NCI-H82 treated with DMSO at 0.1 percent for 48 hours (cell line): ENCODE measurements at regions not wholly inside any gene's neighbourhood (a gene's known extent, or its start where the extent isn't known, plus 50 kb on each side); places are given as distances from the start of the nearest gene placed in this dataset.
"Not testable (repeated sequence)": the region's sequence is repeated elsewhere in the genome, so short reads cannot be mapped to it uniquely, and the experiment has no call there.

Source experiments
- DNase-seq: peaks from one replicate; lab custom pipeline; 2025; ENCODE audit not compliant: unreplicated experiment; lab: John Stamatoyannopoulos, UW

DNA sequence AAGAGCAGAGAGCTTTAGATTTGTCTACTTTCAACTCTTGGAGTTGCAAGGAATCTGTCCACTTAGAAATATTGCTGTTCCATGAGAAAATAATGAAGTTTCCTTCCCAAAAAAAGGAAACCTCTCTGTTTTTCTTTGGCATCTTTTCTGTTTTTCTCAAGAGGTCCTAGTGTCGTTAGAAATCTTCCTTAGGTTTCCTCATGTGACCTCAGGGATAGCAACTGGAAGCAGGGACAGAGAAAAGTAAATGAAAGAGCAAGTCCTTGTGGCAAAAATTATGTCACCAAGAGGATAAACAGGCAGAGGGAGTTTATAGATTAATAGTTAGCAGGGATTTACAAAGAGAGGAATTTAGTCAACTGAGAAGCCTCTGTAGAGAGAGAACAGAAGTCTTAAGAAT lies 478.4 kb upstream of the ADGRL3 start:
- no peak for DNase-seq

DNA sequence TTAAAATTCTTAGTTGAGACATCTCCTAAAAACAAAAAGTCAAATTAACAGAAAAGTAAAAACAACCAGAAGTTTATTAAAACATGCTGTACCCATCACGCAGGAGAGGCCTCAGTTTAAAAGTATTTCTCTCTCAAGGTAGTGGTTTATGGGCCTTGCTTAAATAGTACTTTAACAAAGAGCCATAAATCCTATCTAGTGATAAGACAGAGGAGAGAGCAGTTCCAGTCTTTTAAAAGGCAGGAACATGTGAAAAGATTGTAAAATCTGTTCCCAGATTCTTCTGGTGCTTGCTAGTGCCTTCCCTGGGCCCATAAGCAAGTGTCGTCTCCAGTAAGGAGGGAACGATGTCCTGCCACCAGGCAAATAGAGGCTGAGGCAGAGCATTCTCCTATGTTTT lies 476.3 kb upstream of the ADGRL3 start:
- no peak for DNase-seq

DNA sequence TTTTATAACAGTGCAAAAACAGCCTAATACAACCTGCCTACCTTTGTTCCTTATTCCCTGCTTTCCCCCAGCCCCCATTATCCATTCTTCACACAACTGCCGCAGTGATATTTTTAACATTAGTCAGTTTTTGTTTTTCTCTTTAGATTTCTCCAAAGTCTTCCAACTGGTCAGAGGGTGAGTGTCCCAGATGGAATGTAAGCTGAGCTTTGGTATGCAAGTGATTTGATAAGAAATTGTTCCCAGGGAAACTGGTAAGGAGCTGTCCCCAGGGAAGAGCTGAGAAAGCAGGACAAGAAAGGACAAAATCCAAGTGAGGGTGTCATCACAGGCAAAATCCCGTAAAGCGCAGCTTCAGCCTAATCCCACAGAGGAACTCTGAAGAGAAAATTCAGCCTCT lies 475.5 kb upstream of the ADGRL3 start:
- DNase-seq, result no peak

DNA sequence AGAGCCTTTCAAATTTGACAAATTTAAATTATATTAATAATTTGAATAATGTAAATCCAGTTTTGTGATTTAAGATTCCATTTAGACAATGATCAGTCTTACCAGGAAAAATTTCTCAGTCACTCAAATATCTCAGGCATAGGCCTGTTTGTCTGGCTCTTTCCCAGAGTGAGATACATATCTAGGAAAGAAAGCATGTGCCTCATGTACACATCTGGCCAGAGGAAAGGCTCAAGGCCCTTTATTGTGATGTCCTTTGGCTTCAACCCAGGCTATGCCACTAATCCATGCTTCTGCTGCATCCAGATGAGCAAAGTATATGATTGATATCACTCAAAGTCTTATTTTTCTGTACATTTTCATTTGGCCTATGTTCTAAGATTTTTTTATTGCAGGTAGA lies 473.3 kb upstream of the ADGRL3 start:
- DNase-seq, result no peak

DNA sequence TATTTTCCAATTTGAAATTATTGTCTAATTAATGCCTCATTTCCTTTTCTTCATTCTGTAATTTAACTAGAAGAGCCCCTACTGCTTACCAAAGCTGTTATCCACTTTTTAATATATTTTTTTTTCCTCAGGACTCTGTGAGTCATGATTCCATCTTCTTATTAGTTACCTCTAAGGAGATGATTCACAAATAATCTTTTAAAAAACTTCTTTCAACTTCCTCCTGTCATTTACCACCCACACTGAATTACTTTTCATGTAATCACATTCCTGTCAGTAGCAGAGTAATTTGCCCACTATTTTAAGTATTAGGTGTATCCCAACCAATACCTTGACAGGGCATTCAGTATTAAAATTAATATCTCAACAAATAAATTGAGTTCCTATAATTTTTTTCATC lies 470.9 kb upstream of the ADGRL3 start:
- DNase-seq, result no peak

DNA sequence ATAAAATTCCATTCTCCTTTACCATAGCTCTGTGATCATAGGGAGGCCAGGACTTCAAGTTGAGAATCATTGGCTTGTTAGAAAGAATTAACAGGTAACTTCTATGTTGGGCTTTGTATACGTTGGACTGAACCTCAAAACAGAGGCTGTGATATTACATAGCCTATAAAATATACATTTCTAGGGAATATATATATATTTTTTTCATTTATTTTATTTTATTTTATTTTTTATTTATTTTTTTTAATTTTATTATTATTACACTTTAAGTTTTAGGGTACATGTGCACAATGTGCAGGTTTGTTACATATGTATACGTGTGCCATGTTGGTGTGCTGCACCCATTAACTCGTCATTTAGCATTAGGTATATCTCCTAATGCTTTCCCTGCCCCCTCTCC lies 470.4 kb upstream of the ADGRL3 start:
- not testable (repeated sequence) for DNase-seq

DNA sequence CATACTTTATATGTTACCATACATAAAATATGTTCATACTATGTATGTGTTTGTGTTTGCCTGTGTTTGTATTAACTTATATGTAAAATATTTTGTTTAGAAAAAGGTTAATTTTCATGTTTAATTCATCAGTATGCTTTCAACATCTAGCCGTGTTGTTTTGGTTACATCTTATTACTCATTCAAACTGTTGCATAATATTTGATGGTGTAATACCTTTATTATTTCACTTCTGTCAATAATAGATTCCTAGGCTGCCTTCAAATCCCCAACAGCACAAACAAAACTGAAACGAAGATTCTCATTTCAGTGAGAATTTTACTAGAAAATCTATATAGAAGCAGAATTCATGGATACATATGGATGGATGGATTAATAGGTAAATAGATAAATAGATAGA lies 462.3 kb upstream of the ADGRL3 start:
- no peak for DNase-seq

DNA sequence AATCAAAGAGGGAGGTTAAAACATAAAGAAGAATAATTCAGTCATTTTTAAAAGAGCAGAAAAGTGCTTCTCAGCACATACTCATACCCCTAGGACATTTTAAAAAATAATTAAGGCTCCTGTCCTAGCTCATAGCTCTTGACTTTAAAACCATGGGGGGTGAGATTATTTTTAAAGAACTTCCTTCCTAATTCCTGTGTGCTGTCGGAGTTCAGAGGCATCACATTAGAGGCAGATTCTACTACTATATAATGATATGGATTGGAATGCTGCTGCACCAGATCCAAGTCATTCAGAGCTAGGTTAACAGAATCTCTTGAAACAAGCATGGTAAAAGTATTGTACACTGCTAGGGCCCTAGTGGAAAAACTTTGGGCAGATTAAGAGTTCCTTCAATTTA lies 456.5 kb upstream of the ADGRL3 start:
- DNase-seq, result no peak

DNA sequence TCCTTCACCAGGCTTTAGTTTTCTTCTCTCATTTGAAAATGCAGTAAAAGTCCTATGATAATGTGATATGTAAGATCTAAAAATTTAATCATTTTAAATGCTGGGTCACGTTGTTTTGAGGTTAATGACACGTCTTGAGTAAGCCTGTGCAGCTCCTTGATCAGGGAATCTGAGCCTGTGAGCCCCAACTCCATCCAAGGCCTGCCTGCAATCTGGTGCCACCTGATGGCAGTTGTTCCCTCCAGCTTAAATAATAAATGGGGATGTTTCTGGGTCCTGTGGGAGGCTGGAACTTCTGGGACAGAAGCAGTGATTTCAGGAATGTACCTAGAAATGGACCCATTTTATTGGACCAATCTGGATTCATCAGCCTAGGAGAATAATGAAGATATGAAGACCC lies 455.4 kb upstream of the ADGRL3 start:
- no peak for DNase-seq

DNA sequence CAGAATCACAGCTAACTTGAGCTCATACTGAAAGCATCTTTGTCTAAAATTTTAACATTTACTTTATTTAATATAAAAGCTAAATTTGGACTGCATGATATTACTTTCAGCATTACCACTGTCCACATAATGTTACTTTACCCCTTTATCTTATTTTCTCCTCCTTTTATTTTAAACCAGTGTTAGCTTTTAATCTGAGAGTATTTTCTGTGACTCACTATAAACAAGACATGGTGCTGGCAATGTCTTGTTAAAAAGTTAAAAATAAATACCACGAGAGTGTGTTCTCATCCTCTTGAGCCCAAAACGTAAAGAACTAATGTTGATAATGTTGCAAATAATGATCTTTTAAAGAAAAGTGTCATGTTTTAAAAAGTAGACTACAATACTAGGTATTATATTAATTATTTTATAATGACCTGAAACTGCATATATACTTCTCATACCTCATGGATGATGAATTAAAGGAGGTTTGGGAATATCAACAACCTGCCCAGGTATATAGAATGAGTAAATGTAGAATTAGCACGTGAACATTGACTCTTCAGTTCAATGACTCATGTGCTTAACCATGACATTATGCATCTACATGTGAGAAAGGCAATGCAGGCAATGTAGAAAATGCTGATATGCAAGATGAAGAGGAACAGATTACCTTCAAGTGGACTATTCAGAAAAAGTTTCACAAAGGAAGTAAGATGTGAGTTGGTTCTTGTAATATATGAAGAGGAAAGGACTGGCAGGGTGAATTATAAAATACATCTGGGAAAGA lies 454.1 kb upstream of the ADGRL3 start:
- DNase-seq, result no peak

DNA sequence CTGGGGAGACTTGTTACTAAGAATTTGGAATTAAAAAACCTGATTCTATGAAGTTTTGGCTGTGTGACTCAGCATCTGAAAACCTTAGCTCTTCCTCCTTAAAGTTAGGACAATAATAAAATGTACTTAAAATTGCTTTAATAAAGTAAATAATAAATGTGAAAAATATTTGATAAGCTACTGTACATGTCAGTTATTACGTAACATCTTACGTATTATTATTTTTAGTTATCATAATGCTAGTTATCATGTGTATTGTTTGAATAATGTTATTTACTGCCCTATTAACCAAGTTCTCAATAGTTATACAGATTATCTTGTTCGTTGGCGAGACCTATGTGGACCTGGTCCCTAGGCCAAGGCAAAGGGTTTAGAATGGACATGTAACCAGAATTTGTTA lies 449.2 kb upstream of the ADGRL3 start:
- no peak for DNase-seq

DNA sequence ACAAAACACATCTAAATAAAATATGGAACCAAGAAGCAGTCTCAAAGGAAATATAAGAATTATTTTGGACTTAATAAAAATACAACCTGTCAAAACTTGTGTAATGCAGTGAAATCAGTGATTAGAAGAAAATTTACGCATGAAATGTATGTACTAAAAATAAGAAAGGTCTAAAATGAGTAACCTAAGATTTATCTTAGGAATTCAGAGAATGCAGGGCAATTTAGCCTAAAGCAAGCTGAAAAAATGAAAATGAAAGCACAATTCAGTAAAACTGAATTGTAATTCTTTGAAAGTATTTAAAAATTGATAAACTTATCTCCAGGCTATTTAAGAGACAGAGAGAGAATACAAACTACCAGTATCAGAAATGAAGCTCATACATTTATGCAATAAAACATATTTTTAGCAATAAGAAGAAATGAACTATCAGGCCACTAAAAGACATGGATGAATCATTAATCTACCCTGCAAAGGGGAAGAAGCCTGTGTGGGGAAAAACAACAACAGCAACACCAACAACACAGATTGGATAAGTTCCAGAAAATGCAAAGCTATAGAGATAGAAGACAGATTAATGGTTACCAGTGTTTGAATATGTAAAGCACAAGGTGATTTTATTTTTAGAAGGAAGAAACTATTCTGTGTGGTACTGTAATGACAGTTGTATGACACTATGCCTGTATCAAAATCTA lies 442.0 kb upstream of the ADGRL3 start:
- no peak for DNase-seq

DNA sequence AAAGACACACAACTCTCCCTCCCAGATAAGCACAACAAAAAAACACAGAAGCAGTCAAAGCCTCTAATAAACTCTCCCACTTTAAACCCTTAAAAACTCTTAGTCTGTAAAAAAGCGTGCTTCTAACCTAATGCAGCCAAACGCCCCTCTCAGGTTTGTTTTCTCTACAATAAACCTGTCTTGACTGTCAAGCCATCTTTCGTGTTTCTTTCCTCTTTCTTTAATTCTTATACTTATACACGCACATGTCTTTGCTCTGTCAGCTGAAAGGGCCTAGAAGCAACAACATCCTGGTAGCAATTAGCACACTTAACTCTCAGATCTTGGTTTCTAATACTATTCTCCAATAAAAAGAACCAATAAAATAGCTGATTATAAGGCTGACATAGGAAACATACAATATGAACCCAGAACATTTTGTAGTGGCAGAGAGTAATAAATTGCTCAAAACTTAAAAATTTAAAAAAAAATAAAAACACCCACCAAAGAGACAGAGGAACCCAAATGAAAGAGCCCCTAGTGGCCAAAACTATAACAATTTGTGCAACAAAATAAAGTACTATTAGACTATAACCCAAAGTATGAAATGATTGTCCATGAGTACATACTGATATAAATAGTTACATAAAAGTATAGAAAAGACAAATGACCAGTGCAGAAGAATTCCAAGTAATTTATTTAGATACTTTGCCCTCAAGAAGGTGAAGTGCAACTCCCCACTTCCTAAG lies 440.4 kb upstream of the ADGRL3 start:
- no peak for DNase-seq

DNA sequence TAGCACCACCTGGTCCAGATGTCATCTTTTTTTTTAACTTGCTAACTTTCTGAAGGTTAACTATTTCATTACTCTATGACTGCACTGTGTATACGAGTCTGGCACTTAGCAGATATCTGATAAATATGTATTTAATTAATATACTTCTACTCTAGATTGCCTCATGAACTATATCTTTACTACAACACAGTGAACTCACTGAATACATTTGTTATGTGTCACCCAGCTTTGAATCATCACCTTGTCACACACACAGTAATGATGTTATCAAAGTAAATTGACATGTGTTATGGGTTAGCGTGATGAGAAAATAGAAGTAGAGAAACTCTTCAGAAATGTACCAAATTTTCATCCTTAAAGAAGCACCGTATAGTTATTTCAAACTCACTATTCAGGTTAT lies 419.3 kb upstream of the ADGRL3 start:
- DNase-seq, result no peak

DNA sequence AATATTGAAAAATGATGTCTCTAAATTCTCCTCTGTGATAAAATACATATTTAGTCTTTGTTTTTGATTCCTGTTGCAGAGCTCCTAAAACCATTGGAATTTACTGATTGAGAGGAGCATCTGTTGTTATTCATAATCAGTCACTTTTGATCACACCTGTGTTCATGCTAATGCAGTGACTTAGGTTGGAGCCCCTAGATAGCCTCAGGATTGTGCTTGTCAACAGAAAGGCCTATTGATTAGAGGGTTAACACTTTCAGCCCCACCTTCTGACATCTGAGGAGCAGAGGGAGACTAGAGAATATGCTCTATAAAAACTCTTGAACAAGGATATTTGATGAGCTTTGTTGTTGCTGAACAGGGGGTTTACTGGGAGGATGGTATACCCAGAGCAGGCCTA lies 409.5 kb upstream of the ADGRL3 start:
- no peak for DNase-seq

DNA sequence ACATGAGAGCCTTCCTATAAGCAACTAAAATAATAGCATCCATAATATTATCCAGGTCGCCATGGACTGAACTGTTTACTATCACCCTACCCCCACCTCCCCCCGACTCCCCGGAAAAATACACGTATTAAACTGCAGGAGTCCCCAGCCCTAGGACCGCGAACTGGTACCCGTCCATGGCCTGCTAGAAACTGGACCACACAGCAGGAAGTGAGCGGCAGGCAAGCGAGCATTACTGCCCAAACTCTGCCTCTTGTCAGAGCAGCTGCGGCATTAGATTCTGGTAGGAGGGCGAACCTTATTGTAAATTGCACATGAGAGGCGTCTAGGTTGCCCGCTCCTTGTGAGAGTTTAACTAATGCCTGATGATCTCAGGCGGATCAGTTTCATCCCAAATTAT lies 405.8 kb upstream of the ADGRL3 start:
- DNase-seq, result no peak

DNA sequence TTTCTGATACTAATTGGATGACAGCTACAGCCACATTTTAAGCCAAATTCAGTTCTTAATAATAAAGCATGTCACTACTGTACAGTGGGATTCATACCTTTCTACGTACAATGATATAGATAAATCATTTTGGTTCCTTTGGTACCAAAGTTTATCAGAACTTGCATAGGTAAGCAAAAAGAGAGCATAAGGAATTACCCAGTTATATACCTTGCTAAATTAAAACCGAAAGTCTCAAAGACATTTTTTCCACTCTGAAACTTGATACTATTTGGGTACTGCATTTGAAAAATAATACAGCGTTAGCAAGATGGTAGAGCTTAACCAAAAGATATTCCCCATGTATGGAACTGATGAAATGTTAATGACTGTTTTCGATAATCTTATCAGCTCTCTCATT lies 400.9 kb upstream of the ADGRL3 start:
- no peak for DNase-seq

DNA sequence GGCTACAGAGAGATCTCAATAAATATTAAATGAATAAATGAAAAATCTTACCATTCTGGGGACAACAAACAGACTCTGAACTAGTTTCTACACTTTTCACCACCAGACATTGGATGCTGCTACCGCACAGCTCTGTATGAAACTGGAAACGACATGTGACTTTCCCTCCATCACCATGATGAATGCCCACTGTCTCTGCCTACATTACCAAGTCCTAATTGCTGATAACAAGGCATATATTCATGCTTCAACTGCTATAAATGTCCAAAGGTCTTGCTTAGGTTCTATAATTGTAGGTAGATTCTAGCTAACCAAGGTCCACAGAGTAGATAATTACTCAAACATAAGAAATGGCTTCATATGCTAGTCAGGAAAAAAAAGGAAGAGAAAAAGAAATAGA lies 399.4 kb upstream of the ADGRL3 start:
- no peak for DNase-seq

DNA sequence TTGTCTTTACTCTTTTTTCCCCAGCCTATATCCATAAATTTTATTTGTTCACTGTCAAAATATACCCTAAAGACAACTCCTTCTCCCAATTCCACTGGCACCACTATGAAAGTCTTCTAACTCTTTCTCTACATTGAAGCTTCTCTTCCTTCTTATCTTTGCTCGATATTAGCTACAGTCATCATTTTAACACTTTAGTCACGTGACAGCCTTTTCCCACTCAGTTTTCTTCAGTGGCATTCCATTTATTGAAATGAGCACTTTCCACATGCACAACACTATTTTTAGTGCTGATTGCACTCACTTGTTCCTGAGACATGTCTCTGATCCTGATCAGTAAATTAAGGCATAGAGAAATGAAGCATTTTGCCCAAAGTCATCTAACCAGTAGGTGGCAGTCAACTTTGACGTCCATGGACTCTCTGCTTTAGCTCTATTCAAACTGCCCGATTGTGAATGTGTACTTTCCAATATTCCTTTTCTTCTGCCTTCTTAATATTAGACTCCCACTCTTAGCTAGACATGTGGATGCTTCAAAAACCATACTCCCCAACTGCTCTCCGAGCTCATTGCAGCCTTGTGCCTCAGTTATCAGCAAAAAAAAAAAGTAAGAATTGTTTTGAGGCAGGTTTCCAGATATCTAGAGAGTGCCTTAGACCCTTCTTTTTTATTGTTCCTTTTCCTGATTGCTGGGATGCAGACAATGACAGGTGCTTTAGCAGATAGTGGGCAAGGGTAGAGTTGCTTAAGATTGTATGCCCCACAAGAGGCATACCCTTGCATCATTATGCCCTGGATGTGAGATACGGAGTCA lies 394.4 kb upstream of the ADGRL3 start:
- DNase-seq, result no peak

DNA sequence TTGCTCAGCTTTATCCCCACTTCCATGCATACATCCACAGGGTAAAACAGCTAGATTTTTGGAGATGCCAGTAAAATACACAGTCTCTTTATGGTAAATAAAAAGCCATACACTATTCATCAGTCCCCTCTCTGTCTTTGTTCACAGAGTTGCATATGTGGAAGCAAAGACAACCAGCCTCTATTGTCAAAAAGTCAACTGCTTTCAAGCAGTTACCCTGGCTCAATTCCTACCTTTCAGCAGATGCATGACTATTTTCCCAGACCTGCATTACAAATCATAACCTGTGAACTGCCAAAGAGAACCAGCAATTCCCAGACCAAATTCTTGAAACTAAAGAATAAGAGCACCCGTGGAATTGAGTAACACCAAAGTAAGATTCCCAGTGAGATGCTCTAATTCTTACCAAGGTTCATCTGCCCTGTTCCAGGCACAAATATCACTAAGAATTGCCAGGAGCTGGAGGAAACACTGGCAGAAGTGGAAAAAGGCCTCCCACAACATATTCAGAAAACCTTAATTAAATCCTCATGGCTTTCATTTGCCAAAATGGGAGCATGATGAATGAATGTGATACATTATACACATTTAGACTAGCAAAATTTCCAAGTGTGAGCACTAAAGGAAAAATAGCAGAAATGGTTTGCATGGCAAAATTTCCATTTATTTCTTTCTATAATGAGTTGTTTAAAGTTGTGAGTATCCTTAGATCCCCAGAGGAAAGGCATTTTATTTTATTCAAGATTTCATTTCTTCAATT lies 391.2 kb upstream of the ADGRL3 start:
- no peak for DNase-seq

DNA sequence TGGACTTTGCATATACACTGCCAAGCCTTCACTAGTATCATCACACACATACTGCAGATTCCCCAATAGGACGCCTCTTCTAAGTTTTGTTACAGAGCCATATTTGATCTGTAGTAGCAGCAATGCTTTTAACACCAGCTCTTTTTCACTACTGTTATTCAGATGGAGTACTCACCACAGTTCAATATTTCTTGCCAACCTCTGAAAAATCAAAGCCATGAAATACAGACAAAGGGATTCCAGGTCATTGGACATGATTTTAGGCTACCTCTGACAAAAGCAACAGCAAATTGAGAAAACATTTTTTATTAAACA lies 390.7 kb upstream of the ADGRL3 start:
- DNase-seq, result no peak
